Fibroblast of peridontal ligament (primary cell): ENCODE measurements at regions not wholly inside any gene's neighbourhood (a gene's known extent, or its start where the extent isn't known, plus 50 kb on each side); places are given as distances from the start of the nearest gene placed in this dataset.

ENCODE experiments used
- DNase-seq: peaks from one replicate; pipeline ENCODE4 v3.0.0-alpha.2; 2010; ENCODE audit errors: extremely low read depth

GRCh38 chr6:139494376-139494990, 120.0 kb upstream of the CITED2 start:
- no peak for DNase-seq

- peak; percentile 27 for DNase-seq
These were observed 116.0 kb upstream of the CITED2 start for GRCh38 chr6:139490482-139490881.

GRCh38 chr6:139486476-139486799, 112.0 kb upstream of the CITED2 start:
- DNase-seq: no peak

- DNase-seq: no peak
These were observed 111.5 kb upstream of the CITED2 start for GRCh38 chr6:139485742-139486475.

DNA sequence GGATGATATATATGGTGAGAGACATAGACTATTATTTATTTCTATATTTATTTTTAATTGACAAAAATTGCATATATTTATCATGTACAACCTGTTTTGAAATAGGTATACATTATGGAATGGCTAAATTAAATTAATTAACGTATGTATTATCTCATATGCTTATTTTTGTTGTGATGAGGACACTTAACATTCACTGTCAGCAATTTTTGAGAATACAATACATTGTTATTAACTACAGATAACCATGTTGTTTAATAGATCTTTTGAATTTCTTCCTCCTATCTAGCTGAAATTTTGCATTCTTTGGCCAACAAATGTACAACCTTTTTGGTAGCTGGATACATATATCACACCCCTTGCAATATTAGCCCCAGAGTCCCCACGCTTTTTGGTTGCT, 110.7 kb upstream of the CITED2 start:
- no peak for DNase-seq

GRCh38 chr6:139483079-139483478, 108.6 kb upstream of the CITED2 start:
- no peak for DNase-seq

- peak; percentile 11 for DNase-seq
These were observed 107.8 kb upstream of the CITED2 start for GRCh38 chr6:139482287-139482686.

GRCh38 chr6:139480356-139481165, 106.1 kb upstream of the CITED2 start:
- no peak for DNase-seq

DNA sequence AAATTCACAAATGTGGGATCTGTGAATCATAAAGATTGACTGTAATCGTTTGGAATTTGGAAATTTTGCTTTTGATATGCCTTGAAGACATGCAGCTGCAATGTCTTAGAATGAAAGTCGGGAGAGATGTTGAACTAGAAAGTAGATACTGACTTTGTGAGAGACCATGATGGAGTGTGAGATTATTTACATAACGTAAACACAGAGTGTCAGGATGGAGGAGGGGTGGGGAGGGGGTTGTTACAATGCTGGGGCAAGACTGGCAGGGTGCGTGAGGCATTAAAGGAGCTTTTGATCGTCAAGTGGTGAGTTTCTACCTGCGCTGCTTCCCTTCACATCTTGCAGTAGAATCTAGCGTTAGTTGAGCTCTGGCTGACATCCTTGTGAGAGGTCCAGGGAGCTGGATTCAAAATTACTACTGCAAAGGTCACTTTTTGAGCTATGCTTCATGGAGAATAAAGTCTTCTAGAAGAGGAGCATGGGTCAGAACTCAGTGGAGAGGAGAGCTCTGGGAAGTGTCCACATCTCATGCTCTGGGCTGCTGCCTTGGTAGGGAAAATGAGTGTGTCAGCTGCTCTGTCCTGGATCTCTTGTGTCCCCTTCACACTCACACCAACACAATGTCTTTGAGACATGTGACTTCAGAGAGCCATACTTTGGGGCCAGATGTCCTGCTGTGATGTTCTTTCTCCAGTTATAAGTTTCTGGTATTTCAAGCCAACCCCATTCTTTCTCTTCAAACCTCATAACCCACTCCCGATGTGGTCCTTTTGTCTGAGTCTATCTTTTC, 105.2 kb upstream of the CITED2 start:
- DNase-seq: no peak

DNA sequence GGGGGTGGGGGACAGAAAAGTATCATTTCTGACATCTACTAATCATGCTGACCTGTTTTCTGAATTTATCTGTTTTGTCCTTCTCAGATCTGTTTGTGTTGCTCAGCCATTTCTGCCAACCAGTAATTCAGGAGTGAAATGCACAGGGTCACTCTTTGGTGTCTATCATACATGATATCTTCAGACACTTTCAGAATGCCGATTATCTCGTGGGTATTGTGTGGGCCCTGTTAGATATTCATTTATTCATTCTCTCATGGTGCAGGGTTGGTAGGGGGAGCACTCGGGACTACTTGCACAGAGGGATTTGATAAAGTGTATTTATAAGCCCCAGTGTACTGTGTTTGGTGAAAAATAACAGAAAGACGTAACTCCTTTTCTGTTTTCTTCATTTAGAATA, 101.2 kb upstream of the CITED2 start:
- no peak for DNase-seq

- no peak for DNase-seq
These were observed 100.8 kb upstream of the CITED2 start for GRCh38 chr6:139475241-139475640.

DNA sequence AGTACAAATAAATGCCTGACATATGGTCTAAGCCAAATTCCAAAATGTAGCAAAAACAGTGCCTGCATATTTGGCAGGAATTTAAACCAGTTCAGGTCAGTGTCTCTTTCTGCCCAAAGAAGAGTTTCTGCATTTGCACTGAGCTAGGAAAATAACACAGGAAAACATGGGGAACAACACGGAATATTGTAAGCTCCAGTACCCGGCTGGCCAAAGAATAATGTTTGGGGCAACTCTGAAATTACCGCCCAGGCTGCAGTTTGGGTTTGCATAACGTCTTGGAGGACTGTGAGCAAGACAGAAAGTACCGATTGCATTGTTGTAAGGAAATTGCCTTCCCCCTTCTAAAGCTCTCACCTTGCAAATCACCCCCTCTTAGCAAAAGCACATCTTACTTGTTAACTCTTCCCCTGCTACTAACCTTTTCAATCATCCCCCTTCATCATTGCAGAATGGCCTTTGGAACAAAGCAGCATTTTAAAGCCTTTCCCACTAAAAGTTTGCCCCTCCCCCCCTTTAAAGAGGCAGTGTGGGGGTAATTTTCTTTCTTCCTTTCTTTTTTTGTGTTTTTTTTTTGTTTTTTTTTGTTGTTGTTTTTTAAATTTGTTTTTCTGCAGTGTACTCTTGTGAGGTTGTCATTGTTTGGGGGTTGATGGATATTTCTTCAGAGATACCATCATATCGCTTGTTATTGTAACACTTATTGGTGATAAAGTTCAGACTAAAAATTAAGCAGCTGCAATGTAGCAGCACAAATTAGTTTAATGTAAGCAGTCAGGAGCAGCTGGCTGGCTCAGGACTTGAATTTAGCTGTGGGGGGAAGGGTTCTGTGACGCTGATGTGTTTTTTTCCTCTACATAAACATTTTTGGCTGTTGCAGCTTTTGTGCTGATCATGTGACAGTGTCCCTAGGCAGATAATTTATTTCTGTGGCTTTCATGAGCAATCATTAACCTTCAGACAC, 100.0 kb upstream of the CITED2 start:
- peak; percentile 49 for DNase-seq

- no peak for DNase-seq
These were observed 99.3 kb upstream of the CITED2 start for GRCh38 chr6:139473731-139474130.

DNA sequence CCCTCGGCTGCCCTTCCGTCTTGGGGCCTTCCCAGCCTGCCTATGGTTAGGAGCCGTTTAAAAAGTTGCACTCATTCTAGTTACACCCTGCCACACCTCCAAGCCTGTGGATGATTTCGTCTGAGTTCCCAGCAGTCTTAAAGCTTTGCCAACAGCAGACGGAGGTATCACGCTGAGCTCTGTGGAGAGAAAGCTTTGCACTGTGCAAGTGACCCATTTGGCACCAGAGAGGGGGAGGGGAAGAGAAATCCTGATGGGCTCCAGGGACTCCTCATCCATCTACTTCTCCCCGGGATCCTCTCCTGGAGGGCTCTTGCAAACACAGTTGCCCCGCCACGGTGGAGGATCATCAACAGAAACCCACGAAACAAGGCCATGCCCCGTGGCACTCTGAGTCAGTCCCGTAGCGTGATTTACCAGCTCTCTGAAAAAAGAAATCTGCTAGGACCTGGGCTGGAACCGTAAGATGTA, 98.8 kb upstream of the CITED2 start:
- DNase-seq: no peak

GRCh38 chr6:139472351-139473015, 98.0 kb upstream of the CITED2 start:
- DNase-seq: peak; percentile 60

DNA sequence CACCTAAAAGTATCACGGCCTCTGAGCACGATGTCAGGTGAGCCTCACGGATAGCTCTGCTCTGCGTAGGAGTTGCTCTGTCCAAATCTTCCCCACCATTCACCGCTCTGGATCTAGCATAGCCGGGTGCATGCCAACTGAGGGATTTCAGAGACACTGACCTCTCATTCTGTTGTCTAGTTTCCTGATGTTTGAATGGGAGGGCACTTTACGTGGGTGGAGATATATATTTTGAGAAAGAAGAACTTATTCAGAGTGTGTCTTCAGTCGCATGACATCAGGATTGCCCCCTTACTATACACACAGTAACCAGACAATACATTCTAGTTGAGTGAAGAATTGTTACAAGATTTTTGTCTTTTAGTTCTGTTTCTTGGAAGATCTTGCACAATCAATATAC, 96.5 kb upstream of the CITED2 start:
- no peak for DNase-seq

- no peak for DNase-seq
These were observed 93.9 kb upstream of the CITED2 start for GRCh38 chr6:139468178-139468819.

GRCh38 chr6:139457476-139457875, 83.0 kb upstream of the CITED2 start:
- no peak for DNase-seq

DNA sequence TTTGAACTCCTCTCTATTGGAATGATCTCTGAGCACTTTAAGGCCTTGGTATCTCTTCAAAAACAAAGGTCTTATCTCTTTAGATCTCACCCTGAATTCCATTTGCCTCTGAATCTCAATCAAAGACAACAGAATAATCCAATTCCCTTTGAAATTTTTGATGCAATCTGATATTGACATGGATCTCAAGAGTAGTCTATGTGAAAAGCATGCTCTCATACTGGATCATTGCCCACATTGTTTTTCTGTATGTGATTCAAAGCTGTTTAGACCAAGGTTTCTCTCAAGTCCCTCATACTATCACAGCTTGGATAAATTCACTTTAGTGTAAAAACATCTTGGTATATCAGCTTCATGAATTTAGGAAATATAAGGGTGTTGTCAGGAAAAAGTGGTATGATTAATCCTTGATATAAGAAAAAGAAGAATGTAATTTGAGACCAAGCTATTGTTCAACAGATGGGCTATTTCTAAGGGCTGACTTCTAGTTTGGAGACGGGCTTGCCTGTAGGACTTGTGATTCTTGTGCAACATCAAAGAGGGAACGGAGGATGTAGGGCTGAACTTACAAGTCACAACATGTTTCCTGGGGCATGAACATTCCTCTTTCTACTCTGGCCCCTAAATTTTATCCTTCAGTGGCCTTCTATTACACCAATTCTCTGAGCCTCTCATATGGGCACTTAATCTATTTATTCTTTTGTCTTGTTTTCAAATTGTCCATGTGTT, 77.9 kb upstream of the CITED2 start:
- DNase-seq: peak; percentile 47
